ENCODE measurements at regions not wholly inside any gene's neighbourhood (a gene's known extent, or its start where the extent isn't known, plus 50 kb on each side); places are given as distances from the start of the nearest gene placed in this dataset.

GRCh38 chr5:67263656-67264408, 67.2 kb upstream of the CD180 start:
- no peak for TF ChIP-seq CTCF (conservative IDR thresholded peaks at IDR 0.05)
- no peak overlapping the region for H3K27ac ChIP-seq

GRCh38 chr5:67262956-67263355, 66.4 kb upstream of the CD180 start:
- TF ChIP-seq CTCF (conservative IDR thresholded peaks at IDR 0.05), result no peak
- H3K27ac ChIP-seq, result no peak overlapping the region

GRCh38 chr5:67262206-67262605, 65.6 kb upstream of the CD180 start:
- no peak for TF ChIP-seq CTCF (conservative IDR thresholded peaks at IDR 0.05)
- H3K27ac ChIP-seq, result no peak overlapping the region

- no peak for TF ChIP-seq CTCF (conservative IDR thresholded peaks at IDR 0.05)
- no peak overlapping the region for H3K27ac ChIP-seq
Observed at GRCh38 chr5:67259548-67260215, 63.1 kb upstream of the CD180 start.

GRCh38 chr5:67257500-67257899, 60.9 kb upstream of the CD180 start:
- TF ChIP-seq CTCF (conservative IDR thresholded peaks at IDR 0.05), result no peak
- no peak overlapping the region for H3K27ac ChIP-seq

- no peak overlapping the region for H3K27ac ChIP-seq
- TF ChIP-seq CTCF (conservative IDR thresholded peaks at IDR 0.05), result no peak
Observed at GRCh38 chr5:67257077-67257476, 60.5 kb upstream of the CD180 start.

GRCh38 chr5:67255881-67256280, 59.3 kb upstream of the CD180 start:
- no peak for TF ChIP-seq CTCF (conservative IDR thresholded peaks at IDR 0.05)
- H3K27ac ChIP-seq, result no peak overlapping the region

Data from VCaP (cell line).